HPDE6-E6E7 (cell line): ENCODE measurements at regions not wholly inside any gene's neighbourhood (a gene's known extent, or its start where the extent isn't known, plus 50 kb on each side); places are given as distances from the start of the nearest gene placed in this dataset.
"Not testable (repeated sequence)": the region's sequence is repeated elsewhere in the genome, so short reads cannot be mapped to it uniquely, and the experiment has no call there.

Experiments
- DNase-seq: peaks from one replicate; pipeline ENCODE4 v3.0.0; 2011; ENCODE audit warnings: missing footprints; ENCODE audit errors: extremely low spot score

DNA sequence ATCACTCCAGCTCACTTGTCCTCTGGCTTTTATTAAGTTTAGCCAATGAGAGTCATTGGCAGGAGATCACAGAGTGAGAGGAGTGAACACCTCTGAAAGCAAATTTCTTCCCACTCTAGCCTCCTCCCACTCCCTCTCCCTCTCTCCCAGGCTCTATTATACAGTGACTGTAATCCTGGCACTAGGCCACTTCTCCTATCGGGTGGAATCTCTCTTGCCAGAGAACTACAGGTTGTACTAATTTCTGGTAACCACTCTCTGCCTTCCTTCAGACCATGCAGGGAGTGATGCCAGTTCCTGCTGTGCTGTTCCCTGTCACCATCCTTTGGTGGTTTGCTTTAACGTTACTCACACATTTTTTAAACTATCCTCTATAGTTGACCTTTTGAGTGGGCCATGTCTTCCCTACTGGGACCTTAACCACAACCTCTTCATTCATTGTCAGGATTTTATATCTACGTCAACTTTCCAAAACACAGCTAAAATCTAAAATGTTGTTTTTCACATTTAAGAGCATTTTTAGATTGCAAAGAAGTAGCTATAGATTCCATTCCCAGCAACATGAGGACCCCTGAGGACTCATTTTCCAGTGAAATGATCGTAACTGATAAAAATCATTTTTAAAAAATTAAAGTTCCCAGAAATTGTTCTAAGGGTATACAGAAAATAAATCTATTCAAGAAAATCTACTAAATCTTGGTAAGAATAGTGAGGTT, 217.1 kb downstream of the MREG start:
- no peak for DNase-seq

DNA sequence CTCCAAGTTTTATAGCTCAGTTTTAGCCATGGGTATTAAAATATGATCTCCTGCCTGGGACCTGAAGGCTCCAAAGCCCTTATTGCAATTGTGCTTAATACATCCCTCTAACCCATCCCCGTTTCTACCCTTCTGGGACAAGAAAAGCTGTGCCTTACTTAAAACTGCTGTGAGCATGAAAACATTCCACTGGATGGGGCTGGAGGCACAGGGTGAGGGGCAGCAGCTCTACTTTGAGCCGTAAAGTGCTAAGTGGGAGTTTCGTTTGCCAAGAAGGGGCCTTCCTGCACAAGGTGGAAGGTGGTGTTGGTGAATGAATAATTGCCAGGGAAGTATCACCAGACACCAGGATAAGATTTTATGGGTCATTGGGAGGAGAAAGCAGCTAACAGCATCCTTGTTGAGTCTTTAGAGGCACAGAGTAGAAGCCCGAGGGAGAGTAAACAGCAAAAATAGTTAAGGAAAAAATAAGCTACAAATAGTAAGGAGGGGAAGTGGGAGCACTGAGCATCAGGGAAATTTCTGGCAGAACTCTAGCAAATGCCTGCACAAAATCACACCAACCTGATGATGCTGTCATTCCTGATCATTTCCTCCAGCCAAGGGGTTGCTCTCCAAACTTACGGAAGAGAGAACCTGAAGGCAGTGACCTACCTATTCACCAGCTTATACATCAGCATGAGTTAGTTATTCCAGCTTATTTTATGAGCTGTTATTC, 218.4 kb downstream of the MREG start:
- DNase-seq: no peak

DNA sequence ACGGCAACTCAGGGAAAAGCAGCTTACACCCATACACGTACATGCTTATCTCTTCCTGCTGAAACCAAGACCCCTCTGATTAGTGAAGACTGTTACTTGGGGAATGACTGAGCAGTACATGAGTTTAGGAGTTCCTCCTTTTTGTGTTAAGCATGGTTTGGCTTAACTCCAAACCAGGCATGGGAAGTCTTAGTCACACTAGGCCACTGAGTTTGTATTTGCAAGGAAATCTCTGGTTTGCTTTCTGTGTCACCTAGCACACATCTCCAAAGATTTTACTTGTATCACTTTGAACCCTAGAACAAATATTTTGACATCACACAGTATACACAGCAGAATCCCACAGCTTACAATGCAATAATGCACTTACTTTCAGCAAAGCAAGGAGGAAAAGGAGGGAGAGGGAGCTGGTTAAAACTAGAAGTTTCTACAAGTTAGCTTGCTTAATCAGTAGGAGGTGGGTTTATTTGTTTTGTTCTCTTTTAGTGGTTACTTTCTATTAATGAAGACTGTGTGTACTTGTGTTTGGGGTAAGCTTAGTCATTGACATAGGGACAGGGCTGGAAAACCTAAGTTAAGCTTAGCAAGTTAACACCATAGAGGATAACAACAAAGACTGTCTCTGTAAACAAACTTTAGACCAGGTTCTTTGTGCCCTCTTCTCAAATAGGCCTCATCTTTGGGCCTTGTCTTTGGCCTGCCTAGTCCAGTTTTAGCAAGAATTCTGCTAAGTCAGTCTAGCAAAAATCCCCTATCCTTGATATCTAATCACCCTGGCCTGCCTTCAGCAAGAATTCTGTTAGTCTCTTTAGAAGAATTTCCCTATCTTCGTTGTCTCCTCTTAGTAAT, 219.4 kb downstream of the MREG start:
- DNase-seq: peak; percentile 44

DNA sequence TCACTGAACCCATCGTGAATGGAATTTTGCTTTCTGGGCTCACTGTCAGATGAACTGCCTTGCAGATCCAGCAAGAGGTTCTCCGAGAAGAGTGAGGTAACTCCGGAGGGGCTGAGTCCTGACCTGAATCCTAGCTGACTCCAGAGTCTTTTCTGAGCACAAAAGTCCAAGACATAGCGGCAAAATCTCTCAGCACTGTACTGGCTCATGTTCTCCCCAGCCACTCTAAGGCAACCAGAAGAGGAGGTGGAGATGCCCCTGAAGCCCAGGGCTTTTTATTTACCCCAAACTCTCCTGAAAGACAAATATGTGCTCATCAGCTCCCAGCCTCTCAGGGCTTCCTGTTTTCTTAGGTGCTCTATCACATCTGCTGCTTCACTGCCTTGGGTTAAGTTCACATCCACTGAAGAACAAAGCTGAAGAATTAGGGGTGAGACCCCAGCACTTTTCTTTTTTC, 221.8 kb downstream of the MREG start:
- DNase-seq: no peak

DNA sequence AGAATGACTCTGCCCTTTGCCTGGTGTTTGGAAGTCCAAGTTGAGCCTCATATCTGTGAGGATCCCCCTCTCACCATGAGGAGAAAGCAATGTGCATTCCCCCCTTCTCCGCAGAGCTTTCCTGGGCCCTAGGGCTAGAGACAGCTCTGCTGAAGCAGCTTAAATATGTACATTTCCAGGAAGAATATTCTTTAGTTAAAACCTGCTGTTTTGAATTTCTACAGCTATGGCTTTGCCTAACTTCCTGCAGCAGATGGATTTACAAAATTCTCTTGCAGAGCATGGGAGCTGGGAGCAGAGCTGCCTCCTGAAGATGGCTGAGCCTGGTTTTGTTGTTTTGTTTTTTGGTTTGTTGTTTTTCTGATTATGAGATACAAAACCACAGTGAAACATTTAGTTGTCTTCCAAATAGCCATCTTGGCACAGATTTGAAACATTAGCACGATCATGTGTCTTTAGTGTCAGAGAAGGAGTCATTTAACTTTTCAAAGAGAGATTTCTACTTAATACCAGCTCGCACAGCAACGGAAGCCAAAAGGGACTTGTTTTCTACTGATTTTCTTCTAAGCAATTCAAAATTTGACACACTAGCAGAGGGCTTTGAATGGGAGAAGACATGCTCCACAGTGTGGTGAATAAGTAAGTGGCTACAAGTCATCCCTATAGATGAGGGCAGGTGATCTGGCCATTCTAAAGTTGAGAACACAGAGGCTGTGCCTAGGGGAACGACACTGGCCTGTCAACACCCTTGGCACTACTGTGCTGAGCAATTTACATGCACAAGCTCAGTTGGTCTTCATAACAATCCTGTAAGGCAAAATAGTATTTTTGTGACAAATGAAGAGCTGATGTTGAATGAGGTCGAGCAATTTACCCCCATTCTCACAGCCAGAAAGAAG, 222.6 kb downstream of the MREG start:
- DNase-seq: no peak

DNA sequence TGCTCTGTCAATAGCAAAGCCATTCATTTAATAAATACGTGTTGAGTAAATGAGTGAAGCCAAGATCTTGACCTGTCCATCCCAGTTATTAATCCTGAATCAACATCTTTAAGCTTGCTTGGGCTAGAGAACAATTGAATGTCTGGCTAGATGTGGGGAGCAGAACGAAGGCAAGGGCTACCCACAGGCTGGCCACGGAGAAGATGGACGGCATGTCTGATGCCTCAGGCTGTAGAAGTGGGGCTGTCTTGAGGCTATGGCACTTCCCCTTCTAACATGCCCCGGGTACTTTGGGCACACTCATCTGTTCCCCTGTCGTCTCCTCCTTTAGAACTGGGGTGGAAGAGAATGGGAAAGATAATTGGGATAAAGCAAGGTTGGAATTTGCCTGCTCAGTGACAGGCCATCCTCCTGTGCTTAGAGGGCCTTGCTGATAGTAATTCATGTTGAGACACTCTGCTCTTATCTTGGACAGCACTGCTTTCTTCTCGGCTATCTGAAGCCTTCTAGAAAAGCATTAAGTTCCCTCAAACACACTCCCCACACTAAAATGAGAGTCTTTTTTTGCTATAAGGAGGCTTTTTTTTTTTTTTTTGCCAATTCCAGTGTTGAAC, 225.7 kb downstream of the MREG start:
- no peak for DNase-seq

DNA sequence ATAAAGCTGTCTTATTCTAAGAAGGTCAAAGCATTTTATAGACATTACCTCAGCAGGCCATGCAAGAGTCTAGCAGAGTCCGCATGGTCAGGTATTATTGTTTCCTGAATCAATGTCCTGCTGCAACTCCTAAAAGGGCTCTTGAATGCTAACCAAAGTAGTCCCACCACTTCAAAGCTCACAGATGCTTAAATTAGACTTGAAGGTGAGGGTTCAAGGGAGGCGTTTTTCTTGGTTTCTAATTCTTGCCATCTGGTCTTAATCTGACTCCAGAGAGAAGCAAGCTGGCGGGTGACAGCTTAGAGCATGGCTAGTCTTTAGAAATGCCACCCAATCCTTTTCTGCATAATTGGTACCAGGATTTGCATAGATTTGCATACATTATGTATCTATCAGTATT, 226.3 kb downstream of the MREG start:
- no peak for DNase-seq

DNA sequence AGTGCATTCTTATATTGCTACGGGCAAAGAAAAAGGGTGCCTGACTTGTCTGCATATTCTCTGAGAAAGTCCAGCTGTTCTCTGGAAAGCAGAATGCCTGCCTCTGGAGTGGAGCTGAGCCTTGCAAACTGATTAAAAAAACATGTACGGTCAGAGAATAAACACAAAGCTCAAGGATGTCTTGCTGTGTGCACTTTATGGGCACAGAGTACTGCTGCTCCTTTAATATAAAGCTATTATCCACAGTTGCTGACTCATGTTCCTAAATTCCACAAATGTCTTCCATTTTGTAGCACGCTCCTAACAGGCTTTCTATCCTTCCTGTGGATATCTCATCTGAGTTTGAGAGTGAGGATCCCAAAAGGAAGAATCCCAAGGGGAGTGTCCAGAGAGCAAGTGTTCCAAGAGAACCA, 229.0 kb downstream of the MREG start:
- DNase-seq: no peak

DNA sequence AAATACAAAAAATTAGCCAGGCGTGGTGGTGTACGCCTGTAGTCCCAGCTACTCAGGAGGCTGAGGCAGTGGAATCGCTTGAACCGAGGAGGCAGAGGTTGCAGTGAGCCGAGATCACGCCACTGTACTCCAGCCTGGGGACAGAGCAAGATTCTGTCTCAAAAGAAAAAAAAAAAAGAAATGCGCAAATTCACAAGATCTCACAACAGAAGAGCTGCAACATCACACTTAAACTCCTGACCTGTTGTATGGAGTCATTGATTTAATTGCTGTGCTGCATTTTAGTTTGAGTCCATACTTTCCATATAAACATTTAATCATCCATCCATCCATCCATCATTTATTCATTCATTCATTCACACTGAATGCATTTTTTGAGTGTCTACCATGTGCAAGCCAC, 229.7 kb downstream of the MREG start:
- not testable (repeated sequence) for DNase-seq

DNA sequence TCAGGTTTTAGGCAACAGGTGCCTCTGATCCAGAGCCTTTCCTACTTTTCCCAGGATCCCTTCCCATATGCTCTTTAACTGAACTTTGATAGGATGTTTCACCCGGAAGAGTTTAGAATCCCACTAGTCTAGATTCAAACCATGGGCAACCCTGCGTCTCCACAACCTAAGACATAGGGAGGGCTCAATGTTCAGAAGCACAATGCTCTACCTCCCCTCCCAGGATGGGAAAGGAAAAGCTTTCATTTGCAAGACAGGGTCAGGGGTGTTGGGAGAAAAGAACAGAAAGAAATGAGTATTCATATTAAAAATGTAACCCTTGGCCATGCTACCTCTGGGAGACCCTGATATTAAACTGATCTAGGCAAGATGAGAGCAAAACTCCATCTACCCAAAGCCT, 230.4 kb downstream of the MREG start:
- DNase-seq: no peak

DNA sequence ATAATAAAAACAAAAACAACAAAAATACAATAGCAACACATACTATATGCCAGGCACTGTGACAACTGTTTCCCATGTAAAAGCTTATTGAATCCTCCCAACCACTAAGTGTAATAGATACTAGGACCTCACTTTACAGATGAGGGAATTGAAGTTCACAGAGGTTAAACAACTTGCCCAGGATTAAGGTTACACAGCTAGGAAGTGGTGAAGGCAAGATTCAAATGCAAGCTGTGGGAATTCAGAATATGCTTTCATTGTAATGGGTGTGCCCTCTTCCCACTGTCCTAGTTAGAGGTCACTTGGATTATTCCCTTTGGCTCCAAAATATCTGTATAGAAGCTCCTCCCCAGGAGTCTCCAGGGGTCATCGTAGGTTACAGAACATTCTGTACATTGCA, 231.1 kb downstream of the MREG start:
- no peak for DNase-seq

DNA sequence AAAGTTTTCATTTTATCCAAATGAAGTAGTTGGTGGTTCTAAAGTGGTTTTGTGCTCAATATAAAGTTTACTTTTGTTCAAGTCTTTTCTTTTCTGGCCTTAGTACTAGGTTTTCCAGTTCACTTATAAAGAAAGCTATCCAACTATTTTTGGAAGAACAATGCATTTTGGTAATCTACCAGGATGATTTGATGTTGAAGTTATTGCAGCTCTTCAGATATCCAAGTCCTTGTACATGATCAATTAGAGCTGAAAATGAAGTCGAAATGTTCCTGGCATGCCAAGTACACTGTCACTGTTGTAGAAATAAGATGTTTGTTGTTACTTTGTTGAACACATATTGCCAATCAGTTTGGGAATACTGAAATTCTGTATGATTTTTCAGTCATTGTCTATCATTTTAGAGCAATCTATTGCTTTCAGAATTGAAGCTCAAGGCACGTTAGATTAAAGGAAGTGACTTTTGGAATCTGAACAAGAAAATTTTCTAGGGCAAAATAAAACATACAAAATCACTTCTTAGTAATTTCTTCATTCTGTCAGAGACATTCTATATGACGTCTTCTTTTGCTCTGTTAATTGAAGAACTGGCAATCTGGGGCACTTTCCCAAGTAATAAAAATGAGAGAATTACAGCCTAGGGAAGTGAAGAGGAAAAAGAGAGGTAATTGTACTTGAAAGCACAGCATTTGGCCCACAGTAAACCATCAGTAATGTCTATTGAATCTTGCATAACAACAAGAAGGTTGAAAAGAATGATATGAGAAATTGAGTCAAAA, 232.3 kb downstream of the MREG start:
- DNase-seq: no peak

DNA sequence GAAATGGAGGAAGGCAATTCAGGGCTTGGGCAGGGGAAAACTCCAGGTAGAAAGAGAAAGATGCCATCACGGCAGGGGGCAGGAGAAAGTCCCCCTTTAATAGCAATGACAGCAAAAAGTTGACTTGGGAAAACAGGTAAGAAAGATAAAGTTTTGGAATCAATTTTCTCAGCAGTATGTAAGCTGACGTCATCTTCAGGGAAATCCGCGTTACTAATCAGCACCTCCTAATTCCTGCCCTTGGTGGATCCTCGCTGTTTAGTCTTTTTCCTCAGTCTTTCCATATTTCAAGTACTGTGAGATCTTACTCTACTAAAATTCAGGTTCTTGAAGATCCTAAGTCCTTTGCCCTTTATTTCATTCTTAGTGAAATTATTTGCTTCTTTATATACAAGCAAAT, 233.0 kb downstream of the MREG start:
- no peak for DNase-seq

DNA sequence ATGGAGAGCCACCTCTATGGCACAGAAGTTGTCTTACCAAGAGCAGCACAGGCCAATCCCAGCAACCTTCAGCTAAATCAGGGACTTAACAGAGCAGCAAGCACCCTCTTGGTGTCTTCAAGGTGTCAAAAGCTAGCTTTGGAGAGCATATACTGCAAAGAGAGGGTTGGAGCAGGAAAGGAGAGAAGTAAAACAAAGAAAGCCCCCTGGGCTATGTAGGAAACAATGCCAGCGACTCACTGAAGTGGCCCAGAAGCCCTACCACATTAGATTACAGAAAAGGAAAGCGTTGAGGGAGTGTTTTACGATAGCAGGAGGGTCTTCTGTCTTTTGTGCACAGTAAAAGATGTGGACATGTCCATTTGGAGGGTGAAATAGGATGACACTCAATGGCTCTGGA, 233.4 kb downstream of the MREG start:
- DNase-seq: no peak

DNA sequence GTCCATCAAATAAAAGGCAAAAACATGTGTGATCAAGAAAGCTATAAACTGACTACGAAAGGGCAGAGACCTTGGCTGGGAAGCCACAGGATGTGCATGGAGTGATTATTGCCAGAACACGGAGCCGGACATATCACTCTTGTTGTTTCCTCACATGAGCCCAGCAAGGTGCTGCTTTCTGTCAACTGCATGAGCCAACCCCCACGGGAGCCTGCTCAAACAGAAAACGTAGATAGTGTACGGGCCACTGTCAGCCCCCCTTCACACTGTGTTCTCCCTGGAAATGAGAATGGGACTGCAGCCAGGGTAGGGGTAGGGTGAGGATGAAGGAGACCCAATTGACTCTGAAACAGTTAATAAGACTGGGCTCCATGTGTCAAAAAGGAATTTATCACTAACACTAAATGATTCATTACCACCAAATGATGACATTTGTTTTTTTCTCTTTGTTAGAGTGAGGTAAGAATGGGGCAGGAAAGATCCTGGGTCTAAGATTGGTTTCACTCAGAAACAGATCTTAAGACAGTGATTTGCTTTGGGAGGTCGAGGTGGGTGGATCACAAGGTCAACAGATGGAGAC, 235.8 kb downstream of the MREG start:
- no peak for DNase-seq

DNA sequence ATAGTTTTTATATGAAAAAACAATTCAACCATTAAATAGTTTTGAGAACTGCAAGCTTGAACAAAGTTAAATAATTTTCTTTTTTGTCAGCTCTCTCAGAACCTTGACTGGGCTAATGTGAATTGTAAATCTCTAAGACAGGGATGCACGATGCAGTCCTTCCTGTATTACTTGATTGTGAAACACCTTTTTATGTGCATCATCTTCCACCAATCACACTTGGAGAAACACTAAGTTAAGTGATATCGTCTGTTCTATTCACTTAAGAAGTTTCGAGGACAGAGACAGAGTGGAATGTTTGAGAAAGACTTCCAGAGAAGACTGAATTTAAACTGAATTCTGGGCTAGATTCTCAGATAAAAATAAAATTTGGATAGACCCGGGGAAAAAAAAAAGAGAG, 238.2 kb downstream of the MREG start:
- DNase-seq: no peak

DNA sequence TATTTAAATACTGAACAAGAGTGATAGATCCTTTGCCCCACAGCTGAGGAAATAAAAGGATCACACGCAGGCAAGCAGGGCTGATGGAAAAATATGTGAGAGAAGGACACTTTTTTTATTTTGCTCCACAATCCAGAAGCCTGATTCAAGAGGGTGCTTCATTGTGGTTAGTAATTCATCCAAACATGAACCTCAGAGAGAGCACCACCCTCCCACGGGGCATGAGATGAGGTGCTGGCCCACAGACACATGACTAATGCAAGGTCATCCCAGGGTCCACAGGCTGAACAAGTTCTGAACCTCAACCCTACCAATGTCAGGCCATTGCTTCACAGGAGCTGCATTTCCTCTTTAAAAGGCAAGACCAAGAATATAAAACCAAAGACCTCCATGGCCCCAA, 239.6 kb downstream of the MREG start:
- DNase-seq: no peak

DNA sequence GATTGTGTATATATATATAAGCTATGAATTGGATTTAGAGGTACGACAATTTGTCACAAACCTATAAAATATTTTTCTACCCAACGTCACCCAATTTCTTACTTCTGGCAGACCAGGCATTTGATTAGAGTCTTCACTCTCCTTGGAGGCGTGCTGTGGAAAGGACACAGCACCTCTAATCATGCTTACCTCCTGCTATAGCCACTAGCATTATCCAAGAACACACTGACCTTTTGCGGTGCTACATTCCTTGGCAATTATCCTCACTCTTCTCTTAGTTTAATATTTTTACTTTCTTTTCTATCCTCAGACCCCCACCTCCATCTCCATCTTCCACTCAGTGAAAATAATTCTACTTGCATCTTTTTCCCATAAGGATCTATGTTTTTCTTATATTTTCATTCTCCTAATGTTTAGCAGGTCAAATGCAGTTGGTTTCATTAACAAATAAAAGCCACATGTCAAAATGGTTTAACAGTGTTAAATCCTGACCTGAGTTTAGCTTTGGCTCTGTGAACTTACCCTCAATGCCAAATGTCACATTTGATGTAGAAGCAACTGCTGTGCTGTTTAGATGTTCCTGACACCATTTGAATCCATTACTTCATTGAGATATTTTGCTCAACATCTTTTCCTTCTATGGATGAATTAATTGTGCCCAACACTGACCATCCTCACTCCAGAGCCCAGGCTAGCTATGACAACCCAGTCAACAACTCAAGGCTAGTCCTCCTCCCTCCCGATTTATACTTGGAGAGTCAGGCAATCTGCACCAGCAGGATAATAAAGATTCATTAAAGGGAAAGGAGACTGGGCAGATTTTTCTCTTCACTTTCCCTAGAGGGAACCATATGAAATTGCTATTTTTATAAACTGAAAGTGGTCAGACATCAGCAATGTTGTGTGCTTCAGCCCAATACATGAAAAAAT, 240.5 kb downstream of the MREG start:
- DNase-seq: no peak

DNA sequence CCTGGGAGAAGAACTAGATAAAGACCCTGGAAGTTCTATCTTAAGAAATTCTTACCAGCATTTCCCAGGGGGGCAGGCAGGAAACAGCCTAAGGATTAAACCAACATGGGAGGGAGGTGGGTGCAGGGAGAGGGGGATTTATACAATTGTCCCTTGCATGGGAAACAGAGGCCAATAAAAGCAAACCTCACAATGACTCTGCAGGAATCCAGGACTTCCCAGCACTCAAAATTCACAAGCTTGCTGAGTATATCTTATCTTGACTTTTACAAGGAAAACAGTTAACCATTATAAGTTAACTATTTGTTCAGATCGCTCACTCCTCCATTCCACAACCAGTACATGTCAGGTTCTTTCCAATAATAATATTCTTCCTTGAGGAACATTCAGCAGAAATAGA, 241.3 kb downstream of the MREG start:
- no peak for DNase-seq
